NOMO-1 treated with dmso at 0.1 percent for 144 hours (cell line): ENCODE measurements at regions not wholly inside any gene's neighbourhood (a gene's known extent, or its start where the extent isn't known, plus 50 kb on each side); places are given as distances from the start of the nearest gene placed in this dataset.
A peak's percentile ranks its signal among the peaks of the same experiment; 100 is the strongest.
"Not testable (repeated sequence)": the region's sequence is repeated elsewhere in the genome, so short reads cannot be mapped to it uniquely, and the experiment has no call there.

Source experiments
- DNase-seq: peaks from one replicate; lab custom pipeline; 2025; ENCODE audit not compliant: unreplicated experiment; lab: John Stamatoyannopoulos, UW

DNA sequence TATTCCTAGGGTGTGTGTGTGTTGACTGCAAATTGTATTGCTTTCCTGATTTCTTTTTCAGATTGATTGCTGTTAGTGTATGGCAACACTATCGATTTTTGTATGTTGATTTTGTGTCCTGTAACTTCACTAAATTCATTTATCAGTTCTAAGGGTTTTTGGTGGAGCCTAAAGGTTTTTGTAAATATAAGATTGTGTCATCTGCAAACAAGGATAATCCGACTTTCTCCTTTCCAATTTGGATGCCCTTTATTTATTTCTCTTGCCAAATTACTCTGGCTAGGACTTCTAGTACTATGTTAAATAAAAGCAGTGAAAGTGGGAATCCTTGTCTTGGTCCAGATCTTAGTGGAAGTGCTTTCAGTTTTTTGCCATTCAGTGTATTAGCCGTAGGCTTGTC lies 340.9 kb upstream of the KLF4 start:
- DNase-seq, result no peak

DNA sequence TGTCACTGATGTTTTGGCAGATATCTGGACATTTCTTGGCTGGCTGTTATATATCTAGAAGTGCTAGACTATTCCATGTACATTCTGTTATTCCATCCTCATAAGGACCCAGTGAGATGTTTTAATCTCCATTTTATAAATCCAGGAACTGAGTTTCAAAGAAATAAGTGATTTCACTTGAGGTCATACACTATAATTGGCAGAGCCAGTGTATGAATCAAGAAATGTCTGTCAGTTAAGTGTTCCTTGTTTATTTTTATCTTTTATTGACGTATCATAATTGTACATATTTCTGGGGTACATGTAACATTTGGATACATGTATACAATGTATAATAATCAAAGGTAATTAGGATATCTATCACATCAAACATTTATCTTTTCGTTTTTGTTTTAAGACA lies 338.3 kb upstream of the KLF4 start:
- no peak for DNase-seq

DNA sequence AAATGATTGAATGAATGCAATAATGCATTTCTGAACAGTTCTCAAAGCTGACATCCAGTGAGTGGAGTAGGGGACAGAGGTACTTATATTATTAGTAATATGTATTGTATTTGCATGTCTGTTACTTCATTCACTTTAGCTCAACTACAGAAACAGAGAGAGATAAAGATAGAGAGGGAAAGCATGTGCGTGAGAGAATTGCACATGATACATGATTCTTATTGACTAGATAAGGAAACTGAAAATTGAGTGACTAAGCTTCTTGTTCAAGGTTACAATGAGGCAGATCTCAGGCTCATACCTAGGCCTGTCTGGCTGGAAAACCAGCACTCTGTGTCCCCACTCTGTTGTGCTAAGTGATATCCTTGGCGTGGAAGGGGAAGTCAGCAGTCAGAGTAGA lies 337.7 kb upstream of the KLF4 start:
- DNase-seq, result no peak

DNA sequence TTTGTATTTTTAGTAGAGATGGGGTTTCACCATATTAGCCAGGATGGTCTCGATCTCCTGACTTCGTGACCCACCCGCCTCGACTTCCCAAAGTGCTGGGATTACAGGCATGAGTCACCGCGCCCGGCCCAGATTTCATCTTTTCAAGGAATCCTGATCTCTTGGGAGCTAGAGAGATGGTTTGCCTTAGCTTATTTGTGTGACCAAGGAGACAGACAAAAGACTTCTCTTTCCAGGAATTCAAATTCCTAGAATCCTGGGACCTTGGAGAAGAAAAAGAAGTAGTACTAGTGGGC lies 337.1 kb upstream of the KLF4 start:
- not testable (repeated sequence) for DNase-seq

DNA sequence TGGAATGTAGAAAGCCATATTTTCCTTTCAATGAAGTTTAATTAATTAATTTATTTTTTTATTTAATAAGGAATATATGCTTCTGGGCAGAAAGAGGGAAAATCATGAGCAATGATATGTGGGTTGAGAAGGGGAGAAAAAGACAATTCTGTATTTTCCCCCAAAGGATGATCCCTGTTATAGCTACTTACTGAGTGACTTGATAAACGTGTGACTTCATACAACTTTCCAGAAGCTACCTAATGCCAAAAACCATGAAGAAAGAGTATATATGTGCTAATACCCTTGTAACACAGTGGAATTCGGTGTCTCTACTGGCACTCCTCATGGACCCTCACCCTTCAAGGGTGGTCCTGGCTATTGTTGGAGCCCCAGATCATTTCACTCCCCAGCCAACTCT lies 335.0 kb upstream of the KLF4 start:
- no peak for DNase-seq

DNA sequence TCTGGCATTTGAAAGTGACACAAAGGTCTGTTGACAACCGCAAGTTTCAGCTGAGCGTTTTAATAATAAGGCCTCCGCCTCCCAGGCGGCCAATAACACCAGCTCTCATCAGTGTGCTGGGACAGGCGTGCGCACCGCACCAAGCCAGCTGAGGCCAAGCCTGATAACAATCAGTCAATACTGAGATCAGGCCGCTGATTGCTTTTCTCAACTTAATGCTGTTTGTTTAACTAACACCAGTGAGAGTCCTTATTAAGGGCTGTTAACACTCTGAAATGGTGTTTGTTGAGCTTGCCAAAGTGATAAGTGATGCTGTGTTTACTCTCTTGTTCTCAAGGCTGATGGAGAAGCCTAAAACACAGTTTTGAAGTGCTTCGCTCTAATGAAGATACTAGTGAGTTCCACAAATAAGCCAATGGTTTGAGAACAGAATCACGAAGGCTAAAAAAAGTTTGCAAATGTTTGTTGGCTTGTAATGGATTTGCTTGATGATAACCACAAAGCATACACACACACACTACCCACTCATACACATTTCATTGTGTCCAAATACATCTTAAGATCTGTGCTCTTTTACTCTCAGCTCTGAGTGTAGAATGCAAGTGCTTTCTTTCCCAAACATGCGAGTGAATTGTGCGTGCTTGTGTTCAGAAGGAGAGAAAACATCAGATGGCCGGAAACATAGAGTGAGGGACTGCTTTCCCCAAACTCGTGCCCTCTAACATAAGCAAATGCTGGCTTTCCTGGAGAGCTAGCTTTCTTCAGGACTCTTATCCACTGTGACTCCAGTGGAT lies 330.4 kb upstream of the KLF4 start:
- no peak for DNase-seq

DNA sequence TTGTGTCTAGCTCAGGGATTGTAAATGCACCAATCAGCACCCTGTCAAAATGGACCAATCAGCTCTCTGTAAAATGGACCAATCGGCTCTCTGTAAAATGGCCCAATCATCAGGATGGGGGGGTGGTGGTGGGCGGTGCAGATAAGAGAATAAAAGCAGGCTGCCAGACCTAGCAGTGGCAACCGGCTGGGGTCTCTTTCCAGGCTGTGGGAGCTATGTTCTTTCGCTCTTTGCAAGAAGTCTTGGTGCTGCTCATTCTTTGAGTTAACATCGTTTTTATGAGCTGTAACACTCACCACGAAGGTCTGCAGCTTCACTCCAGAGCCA lies 328.9 kb upstream of the KLF4 start:
- not testable (repeated sequence) for DNase-seq

DNA sequence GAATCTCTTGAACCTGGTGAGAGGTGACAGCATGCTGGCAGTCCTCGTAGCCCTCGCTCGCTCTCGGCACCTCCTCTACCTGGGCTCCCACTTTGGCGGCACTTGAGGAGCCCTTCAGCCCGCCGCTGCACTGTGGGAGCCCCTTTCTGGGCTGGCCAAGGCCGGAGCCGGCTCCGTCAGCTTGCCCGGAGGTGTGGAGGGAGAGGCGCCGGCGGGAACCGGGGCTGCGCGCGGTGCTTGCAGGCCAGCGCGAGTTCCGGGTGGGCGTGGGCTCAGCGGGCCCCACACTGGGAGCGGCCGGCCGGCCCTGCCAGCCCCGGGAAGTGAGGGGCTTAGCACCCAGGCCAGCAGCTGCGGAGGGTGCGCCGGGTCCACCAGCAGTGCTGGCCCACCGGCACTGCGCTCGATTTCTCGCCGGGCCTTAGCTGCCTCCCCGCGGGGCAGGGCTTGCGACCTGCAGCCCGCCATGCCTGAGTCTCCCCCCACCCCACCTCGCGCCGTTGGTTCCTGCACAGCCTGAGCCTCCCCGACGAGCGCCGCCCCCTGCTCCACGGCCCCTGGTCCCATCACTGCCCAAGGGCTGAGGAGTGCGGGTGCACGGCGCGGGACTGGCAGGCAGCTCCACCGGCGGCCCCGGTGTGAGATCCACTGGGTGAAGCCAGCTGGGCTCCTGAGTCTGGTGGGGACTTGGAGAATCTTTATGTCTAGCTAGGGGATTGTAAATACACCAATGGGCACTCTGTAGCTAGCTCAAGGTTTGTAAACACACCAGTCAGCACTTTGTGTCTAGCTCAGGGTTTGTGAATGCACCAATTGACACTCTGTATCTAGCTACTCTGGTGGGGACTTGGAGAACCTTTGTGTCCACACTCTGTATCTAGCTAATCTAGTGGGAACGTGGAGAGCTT lies 328.3 kb upstream of the KLF4 start:
- DNase-seq, result not testable (repeated sequence)

DNA sequence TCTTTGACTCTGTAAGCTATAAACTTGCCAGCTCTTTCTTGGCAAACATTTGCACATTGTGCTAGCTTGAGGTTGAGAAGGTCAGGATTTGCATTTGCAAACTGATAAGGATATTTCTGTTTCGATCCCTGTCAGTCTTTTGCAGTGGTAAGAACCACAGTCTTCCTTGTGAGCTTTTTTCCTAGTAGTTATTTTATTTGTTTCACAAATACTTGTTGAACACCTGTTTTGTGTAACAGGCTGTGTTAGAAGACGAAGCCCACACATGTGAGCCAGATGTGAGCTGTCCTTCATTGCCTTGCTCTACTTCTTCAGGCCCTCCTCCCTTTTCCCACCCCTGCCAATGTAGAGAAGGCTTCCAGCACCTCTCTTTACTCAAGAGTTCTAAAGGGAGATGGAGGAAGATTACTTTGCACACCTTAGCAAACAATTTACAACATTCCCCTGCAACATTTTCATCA lies 327.0 kb upstream of the KLF4 start:
- DNase-seq, result no peak

DNA sequence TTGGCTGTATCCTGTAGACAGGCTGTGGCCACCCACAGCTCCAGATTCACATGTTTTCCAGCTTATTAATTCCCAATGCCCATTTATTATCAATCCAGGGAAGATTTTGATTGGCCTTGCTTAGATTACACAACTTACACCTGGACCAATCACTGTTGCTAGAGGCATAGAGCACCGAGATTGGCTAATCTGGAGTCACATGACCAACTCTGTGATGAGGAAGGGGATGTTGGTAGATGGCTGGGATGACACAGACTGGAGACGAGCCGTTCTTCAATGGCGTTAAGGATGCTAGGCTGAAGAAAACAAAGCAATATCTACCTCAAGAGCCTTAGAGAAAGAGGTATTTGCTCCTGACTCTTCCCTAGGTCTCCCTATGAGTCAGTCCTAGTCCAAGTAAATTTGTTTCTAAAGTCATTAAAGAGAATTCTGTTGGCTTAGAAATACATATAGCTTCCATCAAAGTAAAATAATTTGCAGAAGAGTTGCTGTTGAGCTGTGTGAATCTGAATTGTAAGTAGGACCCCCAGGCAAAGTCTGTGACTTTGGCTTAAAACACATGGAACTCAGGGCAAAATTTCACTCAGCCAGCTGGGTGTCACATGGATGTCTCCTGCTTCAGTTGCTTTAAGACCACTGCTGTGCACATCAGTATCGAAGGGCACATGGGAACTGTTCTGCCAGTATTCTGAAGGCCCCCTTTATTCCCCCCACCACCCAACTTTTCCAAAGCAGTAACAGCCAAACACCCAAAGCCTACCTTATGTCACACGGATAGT lies 326.4 kb upstream of the KLF4 start:
- DNase-seq, result no peak

DNA sequence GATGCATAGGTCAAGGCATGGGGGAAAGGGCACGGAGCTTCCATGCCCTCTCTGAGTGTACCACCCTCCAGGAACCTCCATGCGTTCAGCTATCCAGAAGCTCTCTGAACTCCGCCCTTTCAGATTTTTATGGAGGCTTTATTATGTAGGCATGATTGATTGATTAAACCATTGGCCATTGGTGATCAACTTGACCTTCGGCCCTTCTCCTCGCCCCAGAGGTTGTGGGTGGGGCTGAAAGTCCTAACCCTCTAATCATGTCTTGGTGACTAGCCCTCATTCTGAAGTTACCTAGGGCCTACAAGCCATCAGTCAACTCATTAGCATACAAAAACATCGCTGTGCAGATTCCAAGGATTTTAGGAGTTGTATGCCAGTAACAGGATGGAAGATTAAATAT lies 323.7 kb upstream of the KLF4 start:
- no peak for DNase-seq

DNA sequence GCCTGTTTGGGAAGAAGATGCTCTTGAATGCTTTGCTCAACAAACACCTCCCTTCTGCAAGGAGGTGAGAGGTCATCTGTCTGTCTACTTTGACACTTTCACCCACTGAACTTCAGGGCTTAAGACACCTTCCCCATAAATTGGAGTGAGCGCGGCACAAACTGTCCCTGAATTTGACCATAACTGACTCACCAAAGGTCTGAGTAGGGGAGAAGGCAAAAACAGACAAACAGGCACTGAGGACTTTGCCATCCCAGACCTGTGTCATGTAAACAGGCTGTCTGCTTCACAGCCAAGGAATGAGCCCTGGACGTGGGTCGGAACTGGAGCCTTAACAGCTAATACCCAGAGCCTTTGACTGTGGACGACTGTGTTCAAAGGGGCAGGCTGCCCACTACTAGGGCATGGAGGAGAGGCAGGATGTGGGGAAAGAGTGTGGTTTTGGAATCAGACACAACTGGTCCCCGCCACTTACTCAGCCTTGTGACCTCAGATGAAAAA lies 320.9 kb upstream of the KLF4 start:
- no peak for DNase-seq

DNA sequence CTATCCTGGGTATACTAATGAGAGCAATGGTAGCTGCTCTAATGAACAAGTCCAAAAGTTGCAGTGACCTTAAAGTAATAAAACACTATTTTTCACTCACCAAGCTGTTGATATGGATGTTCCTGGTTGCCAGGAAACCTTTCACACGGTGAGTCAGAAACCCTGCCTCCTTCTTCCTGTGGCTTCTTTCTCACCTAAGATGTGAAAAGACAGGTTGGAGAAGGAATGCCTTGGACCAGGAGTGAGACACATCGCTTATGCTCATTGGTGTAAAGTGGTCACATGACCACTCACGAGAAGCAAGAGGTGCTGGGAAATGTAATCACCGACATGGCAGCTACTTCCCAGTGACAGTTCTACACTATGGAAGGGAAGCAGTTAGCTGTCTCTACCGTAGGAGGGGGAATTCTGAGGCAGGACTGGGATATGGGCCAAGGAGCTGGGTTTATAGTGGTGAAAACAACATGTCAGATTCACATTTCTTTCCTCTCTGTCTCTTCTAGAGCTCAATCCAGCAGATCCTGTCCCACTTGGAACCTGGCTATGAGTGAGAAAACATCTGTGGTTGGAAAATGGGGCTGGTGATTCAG lies 320.4 kb upstream of the KLF4 start:
- DNase-seq, result no peak

DNA sequence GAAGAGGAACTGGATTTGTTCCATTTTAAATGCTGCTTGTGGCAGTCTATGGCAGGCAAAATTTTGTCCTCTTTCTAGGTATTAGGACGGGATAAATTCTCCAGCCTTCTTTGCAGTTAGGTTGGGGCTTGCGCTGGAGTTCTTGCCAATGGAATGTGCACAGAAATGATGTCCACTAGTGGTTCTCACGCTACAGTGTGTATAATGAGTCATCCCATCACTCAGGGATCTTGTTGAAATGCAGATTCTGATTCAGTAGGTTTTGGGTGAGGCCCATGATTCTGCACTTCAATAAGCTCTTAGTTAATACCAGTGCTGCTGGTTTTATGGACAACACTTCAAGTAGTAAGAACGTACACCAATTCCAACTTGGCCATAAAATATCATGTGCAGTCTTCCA lies 317.6 kb upstream of the KLF4 start:
- no peak for DNase-seq

DNA sequence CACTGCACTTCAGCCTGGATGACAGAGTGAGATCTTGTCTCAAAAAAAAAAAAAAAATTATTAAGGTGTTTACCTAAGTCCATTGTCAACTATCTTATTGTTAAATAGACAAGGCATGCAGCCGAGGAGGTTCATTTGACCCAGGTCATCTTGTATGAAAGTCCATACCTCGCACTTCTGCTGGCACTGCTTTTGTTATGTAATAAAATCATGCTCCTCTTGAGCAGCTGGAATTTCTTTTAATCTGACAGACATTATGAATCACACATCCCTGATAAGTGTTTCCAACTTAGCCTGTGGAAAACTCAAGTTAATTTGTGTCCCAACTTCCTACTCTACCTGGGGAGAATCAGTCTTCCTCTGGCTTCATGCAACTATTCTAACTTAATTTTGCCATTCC lies 315.6 kb upstream of the KLF4 start:
- DNase-seq, result no peak

DNA sequence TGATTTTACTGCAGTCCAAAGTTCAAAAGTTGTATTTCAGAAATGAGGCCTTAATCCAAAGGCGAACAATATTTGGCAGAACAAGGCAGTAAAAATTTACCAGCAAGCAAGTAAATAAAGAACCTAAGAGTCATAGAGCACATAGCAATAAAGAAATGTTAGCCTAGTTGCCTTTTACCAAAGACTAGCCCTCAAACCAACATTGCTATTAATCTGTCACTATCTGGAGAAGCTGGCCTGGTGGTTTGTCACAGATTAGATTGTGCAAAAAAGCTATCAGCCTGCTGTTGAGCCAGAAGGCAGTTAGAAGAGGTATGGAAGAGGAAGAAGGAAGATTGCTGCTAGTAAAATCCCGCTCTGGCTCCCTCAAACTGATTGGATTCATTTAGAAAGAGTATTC lies 304.7 kb upstream of the KLF4 start:
- DNase-seq, result peak; percentile 81

DNA sequence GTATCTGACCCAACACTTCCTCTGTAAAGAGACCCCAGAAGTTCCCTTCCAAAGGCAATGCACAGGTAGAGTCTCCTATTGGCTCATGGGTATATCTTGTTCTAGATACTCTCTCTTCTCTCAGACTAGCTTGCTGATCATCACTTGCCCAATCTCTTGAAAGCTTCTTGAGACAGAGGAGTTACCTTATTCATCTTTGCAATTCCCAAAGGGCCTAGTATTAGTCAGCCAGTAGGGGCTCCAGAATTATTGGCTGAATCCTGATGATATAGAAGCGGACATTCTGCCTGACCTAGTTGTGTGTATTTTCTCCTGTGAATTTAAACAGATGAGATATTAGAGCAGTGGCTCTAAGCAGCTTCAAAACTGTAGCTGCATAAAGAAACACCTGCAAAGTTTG lies 304.0 kb upstream of the KLF4 start:
- no peak for DNase-seq

DNA sequence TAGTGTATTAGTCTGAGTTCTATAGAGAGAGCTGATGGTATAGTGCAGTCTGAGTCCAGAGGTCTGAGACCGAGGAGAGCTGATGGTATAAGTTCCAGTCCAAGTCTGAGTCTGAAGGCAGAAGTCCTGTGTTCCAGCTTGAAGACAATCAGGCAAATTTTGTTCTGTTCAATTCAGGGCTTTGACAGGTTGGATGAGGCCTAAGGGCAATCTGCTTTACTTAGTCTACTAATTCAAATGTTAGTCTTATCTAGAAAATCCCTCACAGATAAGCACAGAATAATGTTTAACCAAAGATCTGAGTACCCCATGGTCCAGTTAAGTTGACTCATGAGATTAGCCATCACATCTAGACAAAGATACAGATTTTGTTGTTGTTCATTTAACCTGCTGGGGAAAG lies 303.0 kb upstream of the KLF4 start:
- DNase-seq, result no peak

DNA sequence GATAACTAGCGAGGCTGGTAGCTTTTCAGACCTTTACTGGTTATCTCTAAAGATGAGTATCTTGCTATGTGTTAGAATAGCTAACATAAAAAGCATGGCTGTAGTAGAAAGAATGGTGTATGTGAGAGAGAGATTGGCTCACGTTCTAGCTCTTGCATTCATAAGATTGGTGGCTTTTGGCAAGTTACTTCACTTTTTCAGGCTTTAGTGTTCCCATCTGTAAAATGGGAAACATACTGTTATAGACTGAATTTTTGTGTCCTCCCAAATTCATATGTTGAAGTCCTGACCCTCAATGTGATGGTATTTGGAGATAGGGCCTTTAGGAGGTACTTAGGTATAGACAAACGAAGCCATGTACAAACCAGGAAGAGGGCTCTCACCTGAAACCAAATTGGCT lies 302.4 kb upstream of the KLF4 start:
- no peak for DNase-seq

DNA sequence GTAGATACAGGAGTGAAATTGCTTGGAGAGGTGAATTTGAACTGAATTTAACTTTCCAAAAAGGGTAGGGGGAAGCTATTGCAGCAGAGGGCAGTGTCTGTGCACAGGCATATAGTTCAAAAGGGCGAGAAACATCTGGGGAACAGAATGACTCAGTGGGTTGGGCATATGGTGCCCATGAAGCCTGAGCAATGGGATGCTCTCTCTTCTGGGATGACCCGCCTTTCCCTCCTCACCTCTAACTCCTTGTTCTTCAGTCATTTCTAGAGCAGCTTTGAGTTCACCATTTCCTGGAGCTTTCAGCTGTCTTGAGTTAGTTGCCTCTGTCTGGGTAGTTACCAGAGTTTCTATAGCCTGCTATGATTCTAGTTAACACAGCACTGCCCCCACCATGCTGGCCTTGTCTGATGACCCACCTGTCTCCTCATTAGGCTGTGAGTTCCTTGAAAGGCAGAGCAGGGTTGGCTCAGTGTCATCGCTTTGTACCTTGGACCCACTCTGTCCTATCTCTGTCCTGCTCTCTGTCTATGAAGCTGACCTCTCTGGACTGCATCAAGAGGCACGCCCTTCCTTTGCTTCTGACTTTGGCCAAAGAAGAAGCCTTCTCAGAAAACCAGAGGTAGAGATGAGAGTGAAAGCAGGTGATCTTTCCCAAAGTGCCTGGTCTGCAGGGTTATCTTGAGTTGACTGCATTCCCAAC lies 299.6 kb upstream of the KLF4 start:
- no peak for DNase-seq

DNA sequence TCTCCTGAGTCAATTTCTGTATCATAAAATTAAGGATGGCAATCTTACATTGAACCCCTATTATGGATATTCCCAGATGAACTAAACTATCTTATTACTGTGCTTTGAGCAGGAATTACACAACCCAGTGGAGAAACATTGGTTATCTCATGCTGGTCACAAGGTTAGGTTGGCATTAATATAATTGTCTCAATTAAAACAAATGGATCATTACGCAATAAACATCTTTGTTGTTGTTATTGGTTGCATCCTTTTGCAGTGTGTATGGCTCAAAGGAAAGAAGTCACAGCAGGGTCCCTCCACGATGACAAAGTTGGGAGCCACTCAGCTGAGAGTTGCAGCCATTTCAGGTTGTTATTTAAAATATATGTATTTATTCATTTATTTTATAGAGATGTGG lies 297.0 kb upstream of the KLF4 start:
- DNase-seq, result no peak
